ENCODE measurements at regions not wholly inside any gene's neighbourhood (a gene's known extent, or its start where the extent isn't known, plus 50 kb on each side); places are given as distances from the start of the nearest gene placed in this dataset.
"Not testable (repeated sequence)": the region's sequence is repeated elsewhere in the genome, so short reads cannot be mapped to it uniquely, and the experiment has no call there.

- H3K4me3 ChIP-seq (replicated peaks; ENCODE audit: low read depth, low read length) = no peak overlapping the region
- DNase-seq (ENCODE audit: extremely low read depth, low read depth) = no peak
- TF ChIP-seq CTCF (IDR thresholded peaks at IDR 0.05; ENCODE audit: low read depth, low read length, missing control alignments) = no peak
These were observed 287.2 kb downstream of the NUF2 start for GRCh38 chr1:163608979-163609378.

GRCh38 chr1:163609858-163610257, 288.1 kb downstream of the NUF2 start:
- no peak for TF ChIP-seq CTCF (IDR thresholded peaks at IDR 0.05; ENCODE audit: low read depth, low read length, missing control alignments)
- no peak overlapping the region for H3K4me3 ChIP-seq (replicated peaks; ENCODE audit: low read depth, low read length)
- no peak for DNase-seq (ENCODE audit: extremely low read depth, low read depth)

- DNase-seq (ENCODE audit: extremely low read depth, low read depth) = no peak
- no peak overlapping the region for H3K4me3 ChIP-seq (replicated peaks; ENCODE audit: low read depth, low read length)
- no peak for TF ChIP-seq CTCF (IDR thresholded peaks at IDR 0.05; ENCODE audit: low read depth, low read length, missing control alignments)
These were observed 288.7 kb downstream of the NUF2 start for GRCh38 chr1:163610486-163610885.

GRCh38 chr1:163614361-163614760, 292.6 kb downstream of the NUF2 start:
- TF ChIP-seq CTCF (IDR thresholded peaks at IDR 0.05; ENCODE audit: low read depth, low read length, missing control alignments) = no peak
- DNase-seq (ENCODE audit: extremely low read depth, low read depth) = no peak
- H3K4me3 ChIP-seq (replicated peaks; ENCODE audit: low read depth, low read length) = no peak overlapping the region

- DNase-seq (ENCODE audit: extremely low read depth, low read depth) = no peak
- TF ChIP-seq CTCF (IDR thresholded peaks at IDR 0.05; ENCODE audit: low read depth, low read length, missing control alignments) = no peak
- H3K4me3 ChIP-seq (replicated peaks; ENCODE audit: low read depth, low read length) = no peak overlapping the region
These were observed 306.4 kb downstream of the NUF2 start for GRCh38 chr1:163628034-163628773.

GRCh38 chr1:163632269-163632668, 310.5 kb downstream of the NUF2 start:
- no peak overlapping the region for H3K4me3 ChIP-seq (replicated peaks; ENCODE audit: low read depth, low read length)
- no peak for TF ChIP-seq CTCF (IDR thresholded peaks at IDR 0.05; ENCODE audit: low read depth, low read length, missing control alignments)
- no peak for DNase-seq (ENCODE audit: extremely low read depth, low read depth)

- no peak for TF ChIP-seq CTCF (IDR thresholded peaks at IDR 0.05; ENCODE audit: low read depth, low read length, missing control alignments)
- DNase-seq (ENCODE audit: extremely low read depth, low read depth) = no peak
- no peak overlapping the region for H3K4me3 ChIP-seq (replicated peaks; ENCODE audit: low read depth, low read length)
These were observed 311.6 kb downstream of the NUF2 start for GRCh38 chr1:163633366-163633765.

GRCh38 chr1:163645676-163646075, 323.9 kb downstream of the NUF2 start:
- not testable (repeated sequence) for DNase-seq (ENCODE audit: extremely low read depth, low read depth); H3K4me3 ChIP-seq (replicated peaks; ENCODE audit: low read depth, low read length)
